ENCODE measurements at regions not wholly inside any gene's neighbourhood (a gene's known extent, or its start where the extent isn't known, plus 50 kb on each side); places are given as distances from the start of the nearest gene placed in this dataset.

DNA sequence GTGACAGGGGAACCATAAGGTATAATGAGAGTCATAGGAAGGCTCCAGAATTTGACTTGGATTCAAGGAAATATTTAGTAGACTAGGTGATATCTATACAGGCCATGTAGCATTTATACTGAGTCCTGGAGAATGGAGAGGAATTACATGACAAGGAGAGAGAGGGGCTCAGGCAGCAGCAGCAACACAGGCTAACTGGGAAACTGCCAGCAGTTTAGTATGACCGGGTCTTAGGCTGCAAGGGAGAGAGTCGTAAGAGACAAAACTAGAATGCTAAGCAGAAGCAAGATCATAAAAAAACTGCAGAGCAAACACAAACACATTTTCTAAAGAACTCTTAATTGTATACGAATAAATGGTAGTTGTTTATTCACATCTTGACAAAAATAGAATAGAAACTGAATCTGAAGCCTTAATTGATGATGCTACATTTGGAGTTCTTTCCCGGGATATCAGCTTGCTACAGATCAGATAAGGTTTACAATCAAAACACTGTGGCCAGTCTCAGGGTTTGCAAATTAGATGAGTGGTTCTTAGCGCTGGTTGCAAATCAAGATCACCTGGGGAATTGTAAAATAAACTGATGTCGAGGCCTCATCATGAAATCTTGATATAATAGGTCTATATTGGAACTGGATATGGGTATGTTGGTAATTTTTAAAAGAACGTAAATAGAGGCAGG lies 480.0 kb upstream of the C9orf72 start:
- Histone ChIP-seq H3K18ac (ENCODE audit: low read depth, low read length) (no peak overlapping the region), H4K5ac (ENCODE audit: low read depth, low read length) (no peak overlapping the region), H3K27me3 (ENCODE audit: control insufficient read depth, insufficient read depth, low read length) (no peaks in the 10 kb centered on the region), H2AK5ac (ENCODE audit: low read depth, low read length) (no peak overlapping the region), H2BK120ac (ENCODE audit: low read depth, low read length) (no peak overlapping the region), H3K79me1 (ENCODE audit: low read depth in 1 of 2, low read length in 2 of 2) (no peaks in the 10 kb centered on the region), H2BK15ac (ENCODE audit: low read depth, low read length) (no peak overlapping the region), H3K4ac (ENCODE audit: low read depth, low read length) (no peak overlapping the region), H3K23ac (ENCODE audit: low read depth, low read length) (no peak overlapping the region), H3K4me3 (ENCODE audit: insufficient read depth, low read depth, low read length) (no peak overlapping the region), H2AFZ (replicated peaks; ENCODE audit: low read length, poor library complexity) (no peak overlapping the region), H3K14ac (replicated peaks; ENCODE audit: low read depth, low read length) (no peak overlapping the region), H3K27ac (ENCODE audit: insufficient read depth, low read length) (no peak overlapping the region), H3K4me1 (ENCODE audit: control insufficient read depth, insufficient read depth, low read length) (no peaks in the 10 kb centered on the region), H4K20me1 (ENCODE audit: insufficient read depth, low read length) (no peaks in the 10 kb centered on the region), H2BK5ac (ENCODE audit: low read depth, low read length, poor library complexity, severe bottlenecking) (no peak overlapping the region), H3K36me3 (ENCODE audit: control insufficient read depth, insufficient read depth, low read length) (no peaks in the 10 kb centered on the region), H3K9ac (ENCODE audit: low read depth, low read length) (no peak overlapping the region), H3K9me1 (ENCODE audit: insufficient read depth, low read length) (no peaks in the 10 kb centered on the region), H3K4me2 (ENCODE audit: low read depth, low read length) (no peak overlapping the region), H2AK9ac (replicated peaks; ENCODE audit: low read depth, low read length, poor library complexity) (no peak overlapping the region), H3K9me3 (ENCODE audit: control insufficient read depth, insufficient read depth, low read length) (no peaks in the 10 kb centered on the region), H4K8ac (ENCODE audit: low read depth in 2 of 2, low read length in 2 of 2) (no peak overlapping the region), H3K56ac (ENCODE audit: extremely low read depth, insufficient read depth, low read length) (no peak overlapping the region), H2BK20ac (ENCODE audit: low read depth, low read length) (no peak overlapping the region), H4K91ac (ENCODE audit: insufficient read depth, low read depth, low read length) (no peak overlapping the region)
- BruUV-seq (replicated peaks) = no TSS peak
- ATAC-seq (ENCODE audit: low read depth) = no peak
- intact Hi-C loops (cut with micrococcal nuclease) (no loop called here), in situ Hi-C loops (cut with MboI; ENCODE audit: low sequenced_read_pairs) (loop anchor here (25.0 kb wide), 1 partner anchor 109 kb away; no protein-coding TSS in a partner anchor), dilution Hi-C loops (cut with HindIII; ENCODE audit: low sequenced_read_pairs, unreplicated experiment) (no loop called here)
- CTCF ChIA-PET = no interaction called here
- DNase-seq = no peak
- TF ChIP-seq MAFK (IDR thresholded peaks at IDR 0.05; ENCODE audit: low read depth, low read length) (no peak), USF2 (IDR thresholded peaks at IDR 0.05; ENCODE audit: low read depth, low read length) (no peak), RAD21 (IDR thresholded peaks at IDR 0.05; ENCODE audit: low read length) (no peak), FOS (IDR thresholded peaks at IDR 0.05; ENCODE audit: low read depth, low read length) (no peak), SMC3 (IDR thresholded peaks at IDR 0.05; ENCODE audit: low read depth, low read length) (no peak), ELK1 (IDR thresholded peaks at IDR 0.05; ENCODE audit: borderline replicate concordance, low read depth, low read length) (no peak), NFE2L2 (IDR thresholded peaks at IDR 0.05; ENCODE audit: low read depth, low read length) (no peak), MAZ (IDR thresholded peaks at IDR 0.05; ENCODE audit: borderline replicate concordance, low read depth, low read length) (no peak), MXI1 (IDR thresholded peaks at IDR 0.05; ENCODE audit: borderline replicate concordance, low read depth, low read length) (no peak), RFX5 (IDR thresholded peaks at IDR 0.05; ENCODE audit: low read depth, low read length) (no peak), RCOR1 (IDR thresholded peaks at IDR 0.05; ENCODE audit: insufficient replicate concordance, low read length) (no peak), CEBPB (IDR thresholded peaks at IDR 0.05; ENCODE audit: low read depth, low read length) (no peak), POLR2A (IDR thresholded peaks at IDR 0.05; ENCODE audit: low read depth, low read length) (no peak), BHLHE40 (IDR thresholded peaks at IDR 0.05; ENCODE audit: low read depth, low read length) (no peak), CHD1 (IDR thresholded peaks at IDR 0.05; ENCODE audit: low read depth, low read length) (no peak)
- TF ChIP-seq, protein P1, sequence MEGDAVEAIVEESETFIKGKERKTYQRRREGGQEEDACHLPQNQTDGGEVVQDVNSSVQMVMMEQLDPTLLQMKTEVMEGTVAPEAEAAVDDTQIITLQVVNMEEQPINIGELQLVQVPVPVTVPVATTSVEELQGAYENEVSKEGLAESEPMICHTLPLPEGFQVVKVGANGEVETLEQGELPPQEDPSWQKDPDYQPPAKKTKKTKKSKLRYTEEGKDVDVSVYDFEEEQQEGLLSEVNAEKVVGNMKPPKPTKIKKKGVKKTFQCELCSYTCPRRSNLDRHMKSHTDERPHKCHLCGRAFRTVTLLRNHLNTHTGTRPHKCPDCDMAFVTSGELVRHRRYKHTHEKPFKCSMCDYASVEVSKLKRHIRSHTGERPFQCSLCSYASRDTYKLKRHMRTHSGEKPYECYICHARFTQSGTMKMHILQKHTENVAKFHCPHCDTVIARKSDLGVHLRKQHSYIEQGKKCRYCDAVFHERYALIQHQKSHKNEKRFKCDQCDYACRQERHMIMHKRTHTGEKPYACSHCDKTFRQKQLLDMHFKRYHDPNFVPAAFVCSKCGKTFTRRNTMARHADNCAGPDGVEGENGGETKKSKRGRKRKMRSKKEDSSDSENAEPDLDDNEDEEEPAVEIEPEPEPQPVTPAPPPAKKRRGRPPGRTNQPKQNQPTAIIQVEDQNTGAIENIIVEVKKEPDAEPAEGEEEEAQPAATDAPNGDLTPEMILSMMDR (conservative IDR thresholded peaks at IDR 0.05; ENCODE audit: low read depth, low read length) = no peak
- POLR2A ChIA-PET (ENCODE audit: unreplicated experiment) = no interaction called here
- no CpG with 5 or more reads among the region's 7 CpGs for WGBS, 2 experiments (ENCODE audit: extremely low coverage in 2 of 2, insufficient read length in 1 of 2)
